Type B pancreatic cell (in vitro differentiated cells): ENCODE measurements at regions not wholly inside any gene's neighbourhood (a gene's known extent, or its start where the extent isn't known, plus 50 kb on each side); places are given as distances from the start of the nearest gene placed in this dataset.

Experiments used
- DNase-seq: peaks from one replicate; pipeline ENCODE4 v3.0.0; 2021; ENCODE audit warnings: mixed read lengths; ENCODE audit not compliant: unreplicated experiment; ENCODE audit errors: extremely low spot score
- H3K27ac Mint-ChIP-seq: 2 replicates; pipeline ENCODE4 v1.8.0; 2021; ENCODE audit warnings: mild to moderate bottlenecking, mixed read lengths
- H3K27me3 Mint-ChIP-seq: 2 replicates; pipeline ENCODE4 v1.8.0; 2021; ENCODE audit warnings: mixed read lengths
- H3K36me3 Mint-ChIP-seq: 2 replicates; pipeline ENCODE4 v1.8.0; 2021; ENCODE audit warnings: mixed read lengths
- H3K4me1 Mint-ChIP-seq: one replicate; pipeline ENCODE4 v1.8.0; 2021; ENCODE audit warnings: mixed read lengths; ENCODE audit not compliant: unreplicated experiment
- H3K4me3 Mint-ChIP-seq: 2 replicates; pipeline ENCODE4 v1.8.0; 2021; ENCODE audit warnings: mild to moderate bottlenecking, mixed read lengths
- H3K9me3 Mint-ChIP-seq: 2 replicates; pipeline ENCODE4 v1.8.0; 2021; ENCODE audit warnings: mixed read lengths
- CTCF ChIP-seq: fragments of 200-600 bp; sonication (generic); conservative IDR thresholded peaks from 2 replicates; pipeline ENCODE4 v1.5.0; 2021; ENCODE audit warnings: antibody characterized with exemption, mild to moderate bottlenecking

- no peaks in the 10 kb centered on the region for H3K36me3 Mint-ChIP-seq
- H3K27ac Mint-ChIP-seq, result no peak overlapping the region
- TF ChIP-seq CTCF, result no peak
- DNase-seq, result no peak
- H3K9me3 Mint-ChIP-seq, result peaks cover 4% of the 10 kb centered on the region
- H3K27me3 Mint-ChIP-seq, result no peaks in the 10 kb centered on the region
- peaks cover 4% of the 10 kb centered on the region for H3K4me1 Mint-ChIP-seq
- H3K4me3 Mint-ChIP-seq, result no peak overlapping the region
Observed at GRCh38 chr13:74204602-74205312, 70.6 kb upstream of the KLF12 start.

GRCh38 chr13:74203576-74203975 lies 69.4 kb upstream of the KLF12 start:
- peaks cover 4% of the 10 kb centered on the region for H3K9me3 Mint-ChIP-seq
- H3K27ac Mint-ChIP-seq, result no peak overlapping the region
- H3K4me3 Mint-ChIP-seq, result no peak overlapping the region
- no peaks in the 10 kb centered on the region for H3K27me3 Mint-ChIP-seq
- TF ChIP-seq CTCF, result no peak
- peaks cover 4% of the 10 kb centered on the region for H3K4me1 Mint-ChIP-seq
- no peak for DNase-seq
- H3K36me3 Mint-ChIP-seq, result no peaks in the 10 kb centered on the region

- DNase-seq, result no peak
- H3K36me3 Mint-ChIP-seq, result no peaks in the 10 kb centered on the region
- no peak overlapping the region for H3K27ac Mint-ChIP-seq
- no peak for TF ChIP-seq CTCF
- H3K9me3 Mint-ChIP-seq, result peaks cover 4% of the 10 kb centered on the region
- peaks cover 9% of the 10 kb centered on the region for H3K4me1 Mint-ChIP-seq
- no peaks in the 10 kb centered on the region for H3K27me3 Mint-ChIP-seq
- H3K4me3 Mint-ChIP-seq, result no peak overlapping the region
Observed at GRCh38 chr13:74202129-74202813, 68.1 kb upstream of the KLF12 start.

GRCh38 chr13:74201530-74201929 lies 67.3 kb upstream of the KLF12 start:
- no peak overlapping the region for H3K27ac Mint-ChIP-seq
- no peak overlapping the region for H3K4me3 Mint-ChIP-seq
- no peak for TF ChIP-seq CTCF
- H3K9me3 Mint-ChIP-seq, result peaks cover 4% of the 10 kb centered on the region
- DNase-seq, result no peak
- peaks cover 9% of the 10 kb centered on the region for H3K4me1 Mint-ChIP-seq
- no peaks in the 10 kb centered on the region for H3K27me3 Mint-ChIP-seq
- no peaks in the 10 kb centered on the region for H3K36me3 Mint-ChIP-seq

GRCh38 chr13:74200081-74200480 lies 65.9 kb upstream of the KLF12 start:
- Mint-ChIP-seq H3K9me3 (peaks cover 4% of the 10 kb centered on the region), H3K4me3 (no peak overlapping the region), H3K4me1 (peaks cover 6% of the 10 kb centered on the region), H3K27me3 (no peaks in the 10 kb centered on the region), H3K36me3 (no peaks in the 10 kb centered on the region), H3K27ac (no peak overlapping the region)
- no peak for DNase-seq
- no peak for TF ChIP-seq CTCF
